EL (cell line): ENCODE measurements at regions not wholly inside any gene's neighbourhood (a gene's known extent, or its start where the extent isn't known, plus 50 kb on each side); places are given as distances from the start of the nearest gene placed in this dataset.

ENCODE experiments used
- DNase-seq: peaks from one replicate; pipeline ENCODE4 v3.0.0-alpha.2; 2016

DNA sequence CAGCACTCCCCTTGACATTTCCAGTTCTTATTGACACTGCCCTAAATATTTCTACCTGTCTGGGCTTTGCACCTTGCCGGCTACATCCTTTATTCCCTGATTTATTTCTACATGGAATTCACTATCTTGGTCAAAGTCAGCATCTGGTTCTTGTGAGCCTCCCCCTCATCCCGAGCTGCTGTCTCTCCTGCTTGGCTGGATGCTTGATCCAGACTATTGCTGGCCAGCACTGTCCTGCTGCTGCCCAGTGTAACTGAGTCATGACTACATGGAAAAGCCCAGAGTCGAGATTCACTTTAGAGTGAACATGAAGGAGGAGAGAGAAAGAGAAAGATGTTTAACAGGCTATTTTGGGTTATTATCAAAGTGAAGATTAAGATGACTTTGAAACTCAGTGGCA is 142.2 kb downstream of the OPN5 start:
- no peak for DNase-seq

DNA sequence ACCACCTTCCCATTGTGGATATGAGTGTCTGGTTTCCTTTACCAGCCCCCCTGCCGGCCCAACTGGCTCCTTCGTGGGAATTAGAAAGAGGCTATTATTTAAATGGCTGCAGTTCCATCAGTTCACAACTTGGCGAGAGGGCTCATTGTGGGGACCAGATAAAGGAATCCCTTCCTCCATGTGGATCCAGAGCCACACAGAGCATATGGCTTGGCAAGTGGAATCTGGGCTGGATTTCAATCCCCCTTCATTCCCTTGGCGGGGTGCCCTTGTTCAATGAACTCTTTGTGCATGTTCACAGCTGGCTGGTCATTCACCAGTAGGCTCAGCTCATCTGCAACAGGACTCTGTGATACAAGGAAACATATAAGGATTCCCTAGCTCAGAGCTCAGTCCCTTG is 140.6 kb downstream of the OPN5 start:
- no peak for DNase-seq

DNA sequence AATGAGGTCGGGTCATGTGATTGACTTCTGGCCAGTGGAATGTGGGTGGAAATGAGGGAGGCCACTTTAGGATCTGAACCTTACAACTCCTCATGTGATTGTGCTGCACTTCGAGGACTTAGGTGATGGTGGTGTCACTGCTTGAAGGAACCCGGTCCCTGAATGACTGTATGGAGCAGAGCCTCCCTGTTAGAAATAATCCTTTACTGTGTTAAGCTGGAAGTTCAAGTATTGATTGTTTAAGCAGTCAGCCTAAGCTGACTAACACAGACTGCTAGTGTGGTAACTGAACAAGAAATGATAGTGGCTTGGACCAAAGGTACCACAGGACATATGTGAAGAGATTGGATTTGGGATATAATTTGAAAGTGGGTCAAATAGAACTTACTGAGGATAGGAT is 138.0 kb downstream of the OPN5 start:
- no peak for DNase-seq

DNA sequence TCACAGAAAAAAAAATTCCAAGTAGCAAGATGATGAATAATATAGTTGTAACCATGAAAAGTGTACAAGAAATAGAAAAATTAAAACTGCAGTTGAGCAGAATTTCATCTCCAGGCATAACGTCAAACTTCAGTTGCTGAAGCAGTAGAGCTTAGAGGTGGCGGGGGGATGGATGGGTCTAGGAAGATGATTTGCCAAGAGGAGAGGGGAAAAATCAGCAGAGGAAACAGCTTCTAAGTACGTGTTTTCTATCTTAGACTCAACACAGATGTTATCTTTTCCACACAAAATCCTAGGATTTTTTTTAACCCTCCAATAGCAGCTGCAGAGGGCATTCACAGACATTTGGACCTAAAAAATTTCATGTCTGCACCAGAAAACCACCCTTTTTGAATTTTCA is 136.0 kb downstream of the OPN5 start:
- DNase-seq, result no peak

DNA sequence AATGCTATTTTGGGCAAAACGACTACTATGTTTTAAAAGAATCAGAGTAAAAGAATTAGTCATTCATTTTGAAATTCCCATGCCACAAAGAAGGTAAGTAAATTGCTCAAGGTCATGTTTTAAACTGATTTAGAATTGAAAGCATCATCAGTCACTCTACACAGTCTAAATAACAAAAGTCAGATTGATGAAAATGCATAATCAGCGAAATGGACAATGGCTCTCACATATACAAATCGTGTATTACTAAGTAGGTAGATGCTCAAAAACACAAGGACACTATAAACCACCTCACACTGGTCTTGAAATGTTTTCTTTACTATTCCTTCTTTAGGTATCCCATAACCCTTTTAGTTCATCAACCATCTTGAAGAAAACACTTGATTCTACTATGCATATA is 135.4 kb downstream of the OPN5 start:
- DNase-seq, result no peak

DNA sequence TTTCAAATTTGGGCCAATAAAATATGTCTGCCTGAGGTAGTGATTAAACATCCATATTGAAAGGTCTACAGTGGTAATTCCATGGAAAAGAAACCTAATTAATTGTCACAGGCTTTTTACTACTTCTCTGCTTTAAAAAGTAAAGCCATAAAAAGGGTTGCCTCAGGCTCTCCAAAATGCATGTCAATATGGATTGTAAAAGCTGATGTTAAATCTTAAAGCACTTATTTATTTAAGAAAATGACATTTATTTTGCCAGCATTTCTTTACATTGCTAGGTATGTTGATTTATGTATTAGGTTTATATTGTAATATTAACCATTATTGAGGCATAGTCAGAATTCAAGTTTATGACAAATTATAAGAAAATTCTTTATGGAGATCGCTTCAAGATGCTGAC is 133.2 kb downstream of the OPN5 start:
- no peak for DNase-seq

DNA sequence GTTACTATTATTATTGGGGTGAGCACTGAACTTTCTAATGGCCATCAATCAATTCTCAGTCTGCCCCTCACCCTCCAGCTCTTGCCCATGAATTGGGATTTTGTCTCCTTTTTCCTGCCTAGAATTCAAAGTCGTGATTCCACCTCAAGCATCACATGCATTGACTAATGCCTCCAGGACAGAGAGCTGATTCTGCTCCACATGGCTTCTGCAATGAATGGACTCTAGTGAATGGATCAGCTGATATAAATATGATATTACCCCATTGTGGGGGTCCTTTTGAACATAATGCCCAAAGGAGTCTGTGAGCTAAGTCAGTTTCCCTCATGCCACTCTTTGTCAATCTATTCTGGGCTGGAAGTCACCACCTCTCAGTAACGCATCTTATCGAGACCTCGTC is 126.4 kb downstream of the OPN5 start:
- DNase-seq, result no peak

DNA sequence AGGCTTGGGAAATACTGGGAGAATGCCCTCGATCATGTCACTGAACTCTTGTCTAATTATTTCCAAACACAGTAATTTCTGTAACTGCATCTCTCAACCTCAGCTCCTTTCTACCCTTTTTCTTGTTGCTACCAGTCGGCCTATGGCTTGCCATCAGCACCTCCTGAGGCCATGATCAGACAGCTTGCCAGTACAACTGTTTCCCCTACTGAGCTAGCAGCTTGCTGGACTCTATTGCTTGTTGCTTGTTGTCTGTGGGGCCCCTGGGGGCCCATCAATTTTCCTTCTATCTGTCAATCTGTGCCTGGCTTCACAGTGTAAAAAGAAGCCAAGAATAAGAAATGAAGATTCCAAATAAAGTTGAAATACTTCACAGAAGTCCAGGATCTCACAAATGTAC is 123.9 kb downstream of the OPN5 start:
- DNase-seq, result no peak

DNA sequence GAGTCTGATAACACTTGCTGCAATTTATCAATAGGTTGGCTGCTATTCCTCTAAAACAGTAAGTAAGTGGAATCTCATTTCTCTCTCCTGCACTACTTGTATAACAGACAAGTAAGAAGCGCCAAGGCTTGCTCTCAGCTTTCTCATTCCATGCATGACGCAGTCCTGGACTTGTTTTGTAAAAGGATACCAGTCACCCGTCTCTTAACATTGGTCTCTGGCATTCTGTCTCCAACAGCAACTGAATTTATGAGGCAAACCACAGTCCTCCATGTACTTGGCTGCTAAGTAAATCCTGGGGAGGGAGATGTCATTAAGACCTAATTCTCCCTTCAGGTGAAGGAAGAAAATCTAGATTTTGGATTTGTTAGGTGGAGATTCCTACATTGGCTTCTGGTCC is 115.4 kb downstream of the OPN5 start:
- no peak for DNase-seq

DNA sequence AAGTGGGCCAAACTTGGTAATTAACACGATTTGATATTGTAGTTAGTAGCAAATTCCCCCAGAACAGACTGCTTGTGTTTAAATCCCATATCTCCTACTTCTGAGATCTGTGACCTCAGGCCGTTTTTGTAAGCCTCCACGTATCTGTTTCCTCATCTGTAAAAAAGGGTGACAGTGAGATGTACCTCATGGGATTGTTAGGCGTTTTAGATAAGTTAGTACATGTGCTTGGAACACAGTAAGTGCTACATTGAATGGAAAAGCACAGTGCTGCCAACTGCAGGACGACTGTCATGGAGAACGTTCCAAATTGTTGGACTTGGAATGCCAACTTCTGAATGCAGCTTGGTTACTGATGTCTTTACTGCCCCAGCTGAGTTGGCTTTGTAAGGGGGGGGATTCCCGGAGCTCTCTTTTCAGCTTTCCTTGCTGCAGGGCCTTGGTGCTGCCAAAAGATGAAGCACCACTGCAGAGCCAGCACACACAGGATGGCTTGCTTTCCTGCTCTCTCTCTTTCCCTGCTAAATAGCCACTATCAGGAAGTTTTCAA is 108.6 kb downstream of the OPN5 start:
- no peak for DNase-seq

DNA sequence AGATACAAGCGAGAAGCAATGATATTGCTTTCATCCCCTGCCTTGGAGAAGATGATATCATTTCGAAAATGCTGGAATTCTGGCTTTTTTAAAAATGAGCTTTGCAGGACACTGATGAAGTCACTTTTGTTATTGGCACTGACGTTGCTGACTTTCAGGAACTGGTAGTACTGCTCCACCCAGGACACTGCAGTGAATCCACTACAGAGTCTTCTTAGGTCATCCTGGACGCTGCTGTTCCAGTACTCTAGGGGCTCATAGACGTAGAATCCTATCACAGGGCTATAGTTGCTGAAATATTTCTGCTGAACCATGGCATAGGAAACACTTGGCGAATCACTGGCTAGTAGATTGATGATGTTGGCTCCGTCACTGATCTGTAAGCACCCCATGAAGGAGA is 97.2 kb downstream of the OPN5 start:
- no peak for DNase-seq
